ES-I3 (cell line): ENCODE measurements at regions not wholly inside any gene's neighbourhood (a gene's known extent, or its start where the extent isn't known, plus 50 kb on each side); places are given as distances from the start of the nearest gene placed in this dataset.
"Not testable (repeated sequence)": the region's sequence is repeated elsewhere in the genome, so short reads cannot be mapped to it uniquely, and the experiment has no call there.

Experiments
- H3K36me3 ChIP-seq: 2 replicates; pipeline ENCODE4 v1.6.1; 2013; ENCODE audit warnings: mild to moderate bottlenecking, low read length, control low read depth, moderate library complexity; ENCODE audit not compliant: insufficient read depth
- H3K4me1 ChIP-seq: 2 replicates; pipeline ENCODE4 v1.6.1; 2013; ENCODE audit warnings: mild to moderate bottlenecking, control low read depth, low read length; ENCODE audit not compliant: insufficient read depth
- H3K9ac ChIP-seq: 2 replicates; pipeline ENCODE4 v1.6.1; 2013; ENCODE audit warnings: low read depth, mild to moderate bottlenecking, low read length, moderate library complexity
- H3K9me3 ChIP-seq: 2 replicates; pipeline ENCODE4 v1.6.1; 2013; ENCODE audit warnings: mild to moderate bottlenecking, low read length, moderate library complexity; ENCODE audit not compliant: control insufficient read depth, insufficient read depth

DNA sequence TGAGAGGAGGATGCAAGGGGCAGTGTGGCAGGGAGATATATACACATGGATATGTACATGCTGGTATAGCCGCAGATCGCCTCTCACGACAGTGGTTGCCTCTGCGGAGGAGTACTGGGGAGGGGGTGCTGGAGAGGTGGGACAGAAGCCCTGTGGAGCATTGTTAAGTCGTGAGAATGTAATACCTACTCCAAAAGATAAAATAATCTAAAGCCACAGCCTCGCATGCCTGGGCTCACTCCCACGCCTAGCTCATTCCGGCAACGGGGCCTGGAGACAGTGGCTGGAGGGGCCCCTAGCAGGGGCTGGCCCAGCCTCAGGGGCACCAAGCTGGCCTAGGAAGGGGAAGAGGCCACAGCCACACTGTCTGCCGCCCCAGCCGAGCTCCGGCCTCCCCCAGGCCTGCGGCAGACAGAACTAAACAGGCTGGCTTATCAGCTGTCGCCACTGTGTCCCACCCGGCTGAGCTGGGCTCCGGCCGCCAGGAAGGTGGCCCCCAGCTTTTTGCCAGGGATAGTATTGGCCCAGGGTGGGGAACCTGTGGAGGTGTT, 65.1 kb upstream of the LCTL start:
- no peak overlapping the region for H3K9ac ChIP-seq
- peaks cover 33% of the 10 kb centered on the region for H3K4me1 ChIP-seq
- no peaks in the 10 kb centered on the region for H3K9me3 ChIP-seq
- no peaks in the 10 kb centered on the region for H3K36me3 ChIP-seq

DNA sequence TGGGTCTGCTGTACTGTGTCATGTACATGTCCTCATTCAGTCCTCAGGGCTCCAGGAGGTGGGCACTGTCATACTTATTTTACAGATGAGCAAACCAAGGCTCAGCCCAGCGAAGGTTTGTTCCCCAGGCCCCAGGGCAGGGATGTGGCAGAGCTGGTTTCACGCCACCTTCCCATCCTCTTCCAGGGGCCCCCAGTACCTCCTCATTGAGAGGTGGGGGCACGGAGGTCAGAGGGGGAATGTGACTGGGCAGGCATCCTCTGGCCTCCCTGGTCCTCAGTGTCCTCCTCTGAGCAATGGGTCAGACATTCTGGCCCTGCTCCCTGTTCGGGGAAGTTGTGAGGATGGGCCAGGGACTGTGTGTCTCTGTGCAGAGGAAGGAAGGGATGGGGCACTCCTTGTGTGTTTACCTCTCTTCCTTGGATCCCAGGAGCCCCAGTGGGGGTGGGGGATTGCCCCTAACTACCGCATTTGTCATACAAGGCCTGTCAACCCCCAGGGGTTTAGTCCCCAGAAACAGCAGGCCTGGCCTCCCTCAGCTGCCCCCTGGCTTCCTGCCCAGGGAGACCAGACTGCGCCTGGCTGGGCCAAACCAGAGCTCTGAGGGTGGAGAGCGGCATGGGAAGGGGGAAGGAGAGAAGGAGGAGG, 65.9 kb upstream of the LCTL start:
- no peak overlapping the region for H3K9ac ChIP-seq
- H3K36me3 ChIP-seq: no peaks in the 10 kb centered on the region
- H3K4me1 ChIP-seq: peaks cover 29% of the 10 kb centered on the region
- H3K9me3 ChIP-seq: no peaks in the 10 kb centered on the region

DNA sequence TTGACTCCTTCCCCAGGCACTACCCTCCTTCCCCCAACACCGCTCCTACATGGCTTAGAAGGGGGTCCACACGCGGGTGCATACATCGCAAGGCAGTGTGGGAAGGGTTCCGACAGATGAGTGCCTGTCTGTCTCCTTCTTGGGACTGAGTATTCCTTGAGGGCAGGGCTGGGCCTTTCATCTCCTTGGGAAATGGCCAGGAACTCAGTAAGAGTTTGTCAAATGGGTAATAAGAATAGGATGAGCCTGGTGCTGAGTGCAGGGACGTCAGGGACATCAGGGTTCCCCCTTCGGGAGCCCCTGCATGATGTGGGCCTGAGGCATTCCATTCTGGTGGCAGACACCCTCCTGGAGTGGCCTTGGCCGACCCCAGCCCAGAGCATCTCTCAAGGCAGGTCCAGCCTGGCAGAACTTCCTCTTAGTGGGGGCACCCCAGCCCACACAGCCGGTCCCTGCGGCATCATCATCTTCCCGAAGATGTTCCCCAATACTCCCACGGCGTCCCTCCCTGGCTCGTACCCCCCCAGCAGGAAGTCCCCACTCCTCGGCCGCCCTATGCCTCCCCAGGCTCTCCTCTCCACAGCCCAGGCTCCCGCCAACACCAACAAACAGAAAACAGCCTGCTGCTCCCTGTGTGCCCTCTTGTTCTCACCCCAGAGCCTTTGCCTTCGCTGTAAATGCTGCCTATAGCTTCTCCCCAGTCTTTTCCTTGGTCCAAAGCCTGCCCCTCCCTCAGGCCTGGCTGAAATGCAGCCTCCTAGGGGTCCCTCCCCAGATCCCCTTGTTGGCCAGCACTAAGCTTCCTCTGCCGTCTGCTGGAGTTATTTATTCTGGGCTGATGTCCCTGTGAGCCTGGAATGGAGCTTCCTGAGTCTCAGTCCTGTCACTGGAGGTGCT, 67.5 kb upstream of the LCTL start:
- Histone ChIP-seq H3K9me3 (no peaks in the 10 kb centered on the region), H3K9ac (no peak overlapping the region), H3K36me3 (no peaks in the 10 kb centered on the region), H3K4me1 (peaks cover 29% of the 10 kb centered on the region)

DNA sequence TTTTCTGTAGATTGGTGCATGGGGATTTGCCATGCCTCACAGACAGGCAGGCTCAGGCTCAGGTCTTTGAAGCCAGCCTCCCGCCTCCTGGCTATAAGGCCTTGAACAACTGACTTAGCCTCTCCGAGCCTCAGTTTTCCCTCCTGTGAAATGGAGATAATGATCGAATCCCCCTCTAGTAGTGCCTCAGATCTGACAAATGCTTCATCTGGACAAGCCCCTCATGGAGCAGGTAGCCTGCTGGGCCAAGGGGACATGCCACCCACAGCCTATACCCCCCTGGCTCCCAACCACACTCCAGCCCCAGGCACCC, 68.1 kb upstream of the LCTL start:
- Histone ChIP-seq H3K9ac (no peak overlapping the region), H3K4me1 (peaks cover 25% of the 10 kb centered on the region), H3K9me3 (no peaks in the 10 kb centered on the region), H3K36me3 (no peaks in the 10 kb centered on the region)

DNA sequence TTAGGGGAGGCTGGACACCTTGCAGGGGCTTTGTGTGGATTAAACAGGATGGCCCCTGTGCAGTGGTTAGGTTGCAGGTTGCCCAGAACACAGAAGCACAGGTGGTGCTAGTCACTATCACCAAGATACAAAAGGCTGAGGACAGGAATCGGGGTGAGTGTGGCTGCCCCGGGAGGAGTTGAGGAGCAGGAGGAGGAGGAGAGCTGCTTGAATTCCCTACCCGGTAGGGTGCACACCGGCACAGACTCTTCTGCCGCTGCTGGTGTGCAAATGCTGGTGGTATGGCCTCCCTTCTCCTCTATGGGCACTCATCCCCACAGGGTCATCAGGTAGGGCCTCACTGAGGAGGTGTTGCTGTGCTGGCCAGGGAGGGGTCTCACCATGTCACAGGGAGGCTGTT, 67.5 kb upstream of the SMAD6 start:
- Histone ChIP-seq H3K9ac (no peak overlapping the region), H3K36me3 (no peaks in the 10 kb centered on the region), H3K4me1 (peaks cover 22% of the 10 kb centered on the region), H3K9me3 (no peaks in the 10 kb centered on the region)

DNA sequence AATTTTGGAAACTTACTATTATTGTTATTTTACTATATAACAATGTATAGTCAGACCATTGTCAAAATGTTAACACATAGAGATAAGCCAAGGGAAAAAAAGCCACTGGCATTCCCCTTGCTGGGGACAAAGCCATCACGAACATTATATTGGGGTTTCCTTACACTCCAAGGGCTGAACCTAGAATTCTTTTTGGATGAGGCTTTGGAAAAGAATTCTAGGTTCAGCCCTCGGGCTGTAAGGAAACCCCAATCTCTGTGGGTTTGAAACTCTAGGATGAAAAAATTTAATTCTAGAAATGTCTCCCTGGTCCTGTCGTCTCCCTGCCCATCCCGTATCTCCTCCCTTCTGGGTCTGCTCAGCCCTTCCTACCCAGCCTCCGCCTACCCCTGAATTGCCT, 67.0 kb upstream of the SMAD6 start:
- Histone ChIP-seq H3K36me3 (no peaks in the 10 kb centered on the region), H3K9ac (no peak overlapping the region), H3K9me3 (no peaks in the 10 kb centered on the region), H3K4me1 (peaks cover 22% of the 10 kb centered on the region)

DNA sequence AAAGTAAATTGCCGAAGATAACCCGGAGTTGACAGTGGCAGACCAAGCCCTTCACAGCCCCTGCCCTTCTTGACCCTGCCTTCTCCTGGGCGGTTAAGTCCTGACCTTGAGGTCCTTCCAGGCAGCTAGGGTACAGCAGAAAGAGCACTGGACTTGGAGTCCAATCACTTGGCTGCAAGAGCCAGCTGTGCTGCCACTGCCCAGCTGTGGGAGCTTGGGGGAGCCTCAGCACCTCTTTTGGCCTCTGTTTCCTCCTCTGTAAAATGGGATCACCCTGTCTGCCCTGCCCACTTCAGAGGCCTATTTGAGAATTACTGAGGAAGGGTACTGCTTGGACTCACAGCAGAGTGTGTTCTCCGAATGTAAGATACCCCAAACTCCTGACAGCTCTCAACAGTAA, 66.2 kb upstream of the SMAD6 start:
- peaks cover 17% of the 10 kb centered on the region for H3K4me1 ChIP-seq
- no peak overlapping the region for H3K9ac ChIP-seq
- no peaks in the 10 kb centered on the region for H3K36me3 ChIP-seq
- H3K9me3 ChIP-seq: no peaks in the 10 kb centered on the region

DNA sequence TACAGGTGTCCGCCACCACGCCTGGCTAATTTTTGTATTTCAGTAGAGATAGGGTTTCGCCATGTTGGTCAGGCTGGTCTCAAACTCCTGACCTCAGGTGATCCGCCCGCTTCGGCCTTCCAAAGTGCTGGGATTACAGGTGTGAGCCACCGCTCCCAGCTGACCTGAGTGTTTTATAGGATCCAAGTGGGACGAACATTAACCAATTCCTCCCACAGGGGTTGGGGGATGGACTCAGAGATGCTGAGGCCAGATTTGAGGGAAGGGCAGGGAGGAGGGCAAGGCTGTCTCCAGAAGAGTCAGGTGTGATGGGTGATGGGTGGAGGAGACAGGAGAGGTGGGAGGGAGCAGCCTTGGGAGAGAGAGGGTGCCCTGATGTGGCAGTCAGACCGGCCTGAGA, 65.0 kb upstream of the SMAD6 start:
- H3K9ac ChIP-seq, H3K9me3 ChIP-seq, H3K4me1 ChIP-seq, H3K36me3 ChIP-seq: not testable (repeated sequence)

DNA sequence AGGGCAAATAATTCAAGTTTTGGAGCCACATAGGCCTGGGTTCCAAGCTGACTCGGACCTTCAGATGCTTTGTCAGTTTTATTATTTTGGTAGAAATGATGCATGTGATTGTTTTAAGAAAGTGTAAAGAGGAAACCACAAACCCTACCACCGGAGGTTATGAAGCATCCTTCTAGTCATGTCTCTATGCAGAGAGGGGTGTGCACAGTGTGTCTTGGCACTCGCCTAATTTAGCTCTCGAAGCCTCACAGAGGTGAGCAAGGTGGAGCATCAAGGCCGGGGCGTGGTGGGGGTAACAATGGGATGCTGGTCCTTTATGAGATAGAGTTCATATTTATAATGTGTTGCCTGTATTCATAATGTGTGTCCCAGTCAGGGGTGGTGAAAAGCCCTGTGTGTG, 63.7 kb upstream of the SMAD6 start:
- no peak overlapping the region for H3K9ac ChIP-seq
- no peaks in the 10 kb centered on the region for H3K9me3 ChIP-seq
- no peaks in the 10 kb centered on the region for H3K36me3 ChIP-seq
- peaks cover 3% of the 10 kb centered on the region; the same call in 1 of the 2 replicates for H3K4me1 ChIP-seq

DNA sequence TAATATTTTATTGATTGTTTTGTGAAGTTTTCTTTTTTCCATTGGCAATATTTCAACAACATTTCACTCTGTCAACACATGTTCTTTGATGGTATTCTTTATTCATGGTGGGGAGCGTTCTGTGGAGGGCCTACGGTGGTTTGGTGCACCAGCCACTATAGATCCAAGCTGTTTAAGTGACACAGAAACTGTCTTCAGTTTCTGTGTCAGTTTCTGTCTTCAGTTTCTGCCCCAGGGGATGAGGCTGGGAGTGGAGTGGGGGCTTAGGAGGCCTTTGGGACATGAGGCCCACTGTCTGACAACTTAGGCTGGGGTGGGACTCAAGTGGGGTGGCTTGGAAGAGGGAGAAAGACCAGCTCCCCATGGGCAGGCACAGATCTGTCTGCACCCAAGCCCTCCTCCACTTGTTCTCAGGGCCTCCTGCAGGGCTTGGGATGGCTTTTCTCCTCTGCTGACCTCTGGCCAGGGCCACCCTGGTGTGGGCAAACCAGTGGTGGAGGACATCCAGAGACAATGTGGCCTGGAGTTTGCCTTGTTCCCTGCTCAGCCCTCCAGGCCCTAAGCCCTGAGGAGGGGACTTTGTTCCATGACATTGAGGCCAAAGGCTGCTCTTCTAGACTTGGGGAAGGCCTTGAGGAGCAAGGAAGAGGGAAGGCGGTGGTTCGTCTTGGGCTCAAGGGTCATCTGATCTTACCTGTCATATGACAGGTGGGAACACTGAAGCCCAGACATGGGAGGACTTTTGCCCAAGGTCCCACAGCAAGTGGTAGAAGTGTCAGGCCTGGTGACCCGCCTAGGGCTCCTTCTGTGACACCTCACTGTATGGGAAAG, 60.3 kb upstream of the SMAD6 start:
- no peak overlapping the region for H3K9ac ChIP-seq
- H3K36me3 ChIP-seq: no peaks in the 10 kb centered on the region
- peaks cover 6% of the 10 kb centered on the region; the same call in 1 of the 2 replicates for H3K4me1 ChIP-seq
- H3K9me3 ChIP-seq: no peaks in the 10 kb centered on the region

DNA sequence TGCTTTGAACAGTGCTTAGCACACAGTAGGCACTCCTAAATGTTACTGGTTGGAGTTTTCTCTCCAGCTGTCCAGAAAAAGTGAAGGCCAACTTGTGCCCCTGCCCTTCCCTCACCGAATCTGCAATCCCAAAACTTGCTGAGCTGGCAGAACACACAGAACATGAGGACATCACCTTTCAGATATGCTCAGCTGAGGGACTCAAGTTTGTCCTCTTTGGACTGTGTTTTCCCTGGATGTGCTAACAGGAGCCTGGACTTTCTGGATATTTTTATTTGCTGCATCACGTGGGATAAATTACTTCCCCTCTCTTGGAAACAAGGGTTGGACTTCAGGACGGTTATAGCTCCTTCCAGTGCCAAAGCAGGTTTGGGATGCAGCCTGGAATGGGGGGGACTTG, 59.5 kb upstream of the SMAD6 start:
- H3K9me3 ChIP-seq: no peaks in the 10 kb centered on the region
- H3K9ac ChIP-seq: no peak overlapping the region
- H3K36me3 ChIP-seq: no peaks in the 10 kb centered on the region
- H3K4me1 ChIP-seq: peaks cover 6% of the 10 kb centered on the region; the same call in 1 of the 2 replicates

DNA sequence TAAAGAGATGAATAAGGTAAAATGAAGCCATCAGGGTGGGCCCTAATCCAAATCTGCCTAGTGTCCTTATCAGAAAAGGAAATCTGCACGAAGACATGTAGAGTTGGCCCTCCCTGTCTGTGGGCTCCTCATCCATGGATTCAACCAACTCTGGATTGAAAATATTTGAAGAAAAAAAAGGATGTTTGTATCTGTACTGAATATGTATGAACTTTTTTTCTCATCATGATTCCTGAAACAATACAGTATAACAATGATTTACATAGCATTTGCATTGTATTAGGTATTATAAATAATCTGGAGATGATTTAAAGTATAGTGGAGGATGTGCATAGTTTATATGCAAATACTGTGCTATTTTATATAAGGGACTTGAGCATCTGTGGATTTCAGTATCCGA, 59.0 kb upstream of the SMAD6 start:
- Histone ChIP-seq H3K9ac (no peak overlapping the region), H3K9me3 (no peaks in the 10 kb centered on the region), H3K36me3 (no peaks in the 10 kb centered on the region), H3K4me1 (peaks cover 6% of the 10 kb centered on the region; the same call in 1 of the 2 replicates)

DNA sequence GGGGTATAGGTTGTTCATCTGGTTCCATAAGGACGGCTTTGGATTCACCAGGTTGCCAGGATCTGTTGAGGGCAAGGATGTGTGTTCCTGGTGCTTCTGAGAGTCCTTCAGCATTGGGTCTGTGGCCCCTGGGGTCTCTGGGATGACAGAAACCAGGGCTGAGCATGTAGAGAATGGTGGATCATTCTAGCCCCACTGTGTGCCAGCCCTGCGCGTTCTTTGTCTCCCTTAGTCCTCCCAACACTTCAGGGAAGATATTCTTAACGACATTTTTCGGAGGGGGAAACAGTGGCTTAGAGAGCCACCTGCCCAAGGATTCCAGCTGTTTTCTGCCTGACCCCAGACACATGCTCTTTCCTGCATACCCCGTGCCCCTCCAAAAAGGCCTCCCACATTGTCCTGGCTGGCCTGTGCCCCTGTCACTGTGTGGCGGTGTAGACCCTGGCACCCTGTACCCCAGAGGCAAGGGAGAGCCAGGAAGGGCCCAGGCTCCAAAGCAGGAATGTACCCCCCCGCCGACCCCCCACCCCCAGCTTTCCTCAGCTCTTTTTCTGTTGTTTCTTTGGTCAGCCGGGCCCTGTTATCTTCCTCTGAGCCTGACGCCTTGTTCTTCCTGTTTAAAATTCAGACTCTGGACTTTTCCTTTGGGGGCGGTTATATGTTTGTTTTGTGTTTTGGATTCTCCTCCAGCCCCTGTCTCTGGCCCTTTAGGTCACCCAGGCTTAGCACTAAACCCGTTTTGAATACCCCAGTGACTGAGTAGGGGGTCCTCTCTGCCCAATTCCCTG, 57.8 kb upstream of the SMAD6 start:
- Histone ChIP-seq H3K36me3 (no peaks in the 10 kb centered on the region), H3K9me3 (no peaks in the 10 kb centered on the region), H3K9ac (no peak overlapping the region), H3K4me1 (peaks cover 6% of the 10 kb centered on the region; the same call in 1 of the 2 replicates)

DNA sequence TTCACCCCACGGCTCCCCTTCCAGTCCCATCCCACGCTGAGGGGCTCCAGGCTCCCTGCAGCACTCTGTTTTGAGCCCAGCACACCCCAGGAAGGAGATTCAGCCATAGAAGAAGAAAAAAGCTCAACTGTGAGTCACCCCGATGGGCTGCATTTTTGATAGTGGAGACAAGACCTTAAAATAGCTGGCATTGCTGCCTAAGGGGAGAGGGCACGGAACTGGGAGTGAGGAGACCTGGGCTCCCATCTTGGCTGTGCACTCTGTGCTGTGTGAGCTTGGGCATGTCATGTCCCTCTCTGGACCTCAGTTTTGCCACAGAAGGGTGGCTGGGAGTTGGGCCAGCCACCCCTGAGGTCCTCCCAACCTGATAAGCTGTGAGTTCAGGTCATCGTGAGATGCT, 57.2 kb upstream of the SMAD6 start:
- H3K4me1 ChIP-seq: peaks cover 6% of the 10 kb centered on the region; the same call in 1 of the 2 replicates
- H3K9ac ChIP-seq: no peak overlapping the region
- no peaks in the 10 kb centered on the region for H3K36me3 ChIP-seq
- H3K9me3 ChIP-seq: no peaks in the 10 kb centered on the region
